ENCODE measurements at regions not wholly inside any gene's neighbourhood (a gene's known extent, or its start where the extent isn't known, plus 50 kb on each side); places are given as distances from the start of the nearest gene placed in this dataset.
"Not testable (repeated sequence)": the region's sequence is repeated elsewhere in the genome, so short reads cannot be mapped to it uniquely, and the experiment has no call there.

- no peak for DNase-seq (ENCODE audit: low read depth)
These were observed 472.7 kb upstream of the DIAPH2 start for GRCh38 chrX:96211953-96212352.

- DNase-seq (ENCODE audit: low read depth) = not testable (repeated sequence)
These were observed 470.0 kb upstream of the DIAPH2 start for GRCh38 chrX:96214681-96215080.

- no peak for DNase-seq (ENCODE audit: low read depth)
These were observed 460.4 kb upstream of the DIAPH2 start for GRCh38 chrX:96224279-96224678.

DNA sequence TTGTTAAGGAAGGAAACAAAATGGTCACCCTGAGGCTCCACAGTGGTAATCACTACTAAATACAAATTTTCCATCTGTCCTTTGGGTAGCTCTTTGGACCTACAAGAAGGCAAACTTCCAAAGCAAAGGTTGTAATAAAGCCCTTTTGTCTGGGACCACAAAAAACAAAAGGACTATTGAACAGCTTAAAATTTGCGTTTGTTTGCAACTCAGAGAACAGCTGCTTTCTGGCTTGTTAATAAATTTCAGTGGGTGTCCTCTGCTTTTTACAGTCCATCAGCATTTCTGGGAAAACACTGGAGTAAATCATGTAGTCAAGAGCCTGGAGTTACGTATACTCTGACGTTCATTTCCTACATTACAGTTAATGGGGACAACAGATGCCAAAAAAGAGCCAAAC lies 439.7 kb upstream of the DIAPH2 start:
- DNase-seq (ENCODE audit: low read depth) = no peak

GRCh38 chrX:96246436-96246835 lies 438.2 kb upstream of the DIAPH2 start:
- DNase-seq (ENCODE audit: low read depth) = no peak

Measured in stromal cell of bone marrow (primary cell).